ENCODE measurements at regions not wholly inside any gene's neighbourhood (a gene's known extent, or its start where the extent isn't known, plus 50 kb on each side); places are given as distances from the start of the nearest gene placed in this dataset.

DNA sequence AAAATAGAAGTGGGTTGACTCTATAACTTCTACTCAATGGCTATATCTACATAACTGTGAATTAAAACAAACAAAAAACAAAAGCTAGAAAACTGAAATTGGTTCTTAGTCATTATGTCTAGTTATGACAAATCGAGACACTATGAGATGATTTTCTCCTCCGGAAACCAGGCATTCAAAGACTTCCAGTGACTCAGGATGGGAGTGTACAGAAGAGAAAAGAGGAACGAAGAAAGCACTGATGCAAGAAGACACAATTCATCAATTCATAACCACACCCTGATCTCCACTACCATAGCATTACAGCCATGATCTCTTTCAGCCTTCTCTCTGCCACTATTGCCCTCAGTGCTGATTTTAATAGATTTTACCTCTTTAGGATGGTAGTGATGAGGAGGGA lies 253.6 kb downstream of the CBLL2 start:
- H3K9me3 ChIP-seq (replicated peaks; ENCODE audit: control insufficient read depth, insufficient read depth, low read length) = no peaks in the 10 kb centered on the region
- ChIA-PET POLR2A (no interaction called here), CTCF (interaction anchor here (0.7 kb wide), 1 partner anchor 9 kb away, joined by 3 read pairs; no protein-coding TSS in a partner anchor)
- H3K79me2 ChIP-seq (ENCODE audit: control insufficient read depth, insufficient read depth, low read length) = no peaks in the 10 kb centered on the region
- DNase-seq (ENCODE audit: low read depth, low spot score) (peak; percentile 17), FAIRE-seq (no peak)
- intact Hi-C loops (cut with micrococcal nuclease) (no loop called here), dilution Hi-C loops (cut with MboI; ENCODE audit: extremely low pct_ligation_motif_present, low sequenced_read_pairs) (no loop called here)
- BruUV-seq (replicated peaks) = no TSS peak
- H3K4me3 ChIP-seq (replicated peaks in 1 of 3; ENCODE audit: insufficient read depth in 1 of 3, low read depth in 1 of 3, low read length in 3 of 3) = no peak overlapping the region
- no peaks in the 10 kb centered on the region for H4K20me1 ChIP-seq (replicated peaks; ENCODE audit: control insufficient read depth, extremely low read depth, insufficient read depth, low read length)
- H3K4me1 ChIP-seq (ENCODE audit: control insufficient read depth, extremely low read depth, insufficient read depth, low read length) = no peaks in the 10 kb centered on the region
- no peaks in the 10 kb centered on the region for H3K36me3 ChIP-seq (ENCODE audit: control insufficient read depth in 2 of 2, extremely low read depth in 1 of 2, insufficient read depth in 2 of 2, low read length in 2 of 2)
- no peak overlapping the region for H2AFZ ChIP-seq (ENCODE audit: low read depth, low read length)
- no peak overlapping the region for H3K9ac ChIP-seq (replicated peaks; ENCODE audit: extremely low read depth, insufficient read depth, low read length)
- no peaks in the 10 kb centered on the region for H3K27me3 ChIP-seq (ENCODE audit: control insufficient read depth in 2 of 2, insufficient read depth in 2 of 2, low read length in 2 of 2)
- peak; percentile 32 for TF ChIP-seq FOS (IDR thresholded peaks at IDR 0.05; ENCODE audit: borderline replicate concordance, insufficient read depth, low read length)
- TF ChIP-seq, protein P1, sequence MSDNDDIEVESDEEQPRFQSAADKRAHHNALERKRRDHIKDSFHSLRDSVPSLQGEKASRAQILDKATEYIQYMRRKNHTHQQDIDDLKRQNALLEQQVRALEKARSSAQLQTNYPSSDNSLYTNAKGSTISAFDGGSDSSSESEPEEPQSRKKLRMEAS (IDR thresholded peaks at IDR 0.05; ENCODE audit: insufficient read depth, insufficient read length) = no peak
- no peaks in the 10 kb centered on the region for H3K9me1 ChIP-seq (replicated peaks; ENCODE audit: control insufficient read depth, extremely low read depth, insufficient read depth, low read length)
- no peak overlapping the region for H3K27ac ChIP-seq (ENCODE audit: insufficient read depth, low read depth, low read length)
- no peak overlapping the region for H3K4me2 ChIP-seq (ENCODE audit: insufficient read depth, low read length)

DNA sequence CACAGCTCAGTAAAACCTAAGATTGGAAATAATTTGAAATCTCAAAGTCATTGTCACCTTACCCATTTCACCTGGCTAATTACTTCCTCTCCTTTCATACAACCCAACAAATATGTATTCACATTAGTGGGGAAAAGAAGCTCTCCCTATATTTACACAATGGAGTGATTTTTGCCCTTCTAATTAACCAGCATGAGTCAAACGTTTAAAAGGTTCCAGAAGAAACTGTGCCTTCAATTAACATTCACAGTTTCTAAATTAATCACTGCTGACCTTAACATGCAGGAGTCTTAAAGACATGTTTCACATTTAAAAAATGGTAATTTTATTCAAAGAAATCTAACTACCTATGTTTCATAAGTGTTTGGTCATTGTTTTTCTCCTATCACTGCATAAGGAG lies 254.6 kb downstream of the CBLL2 start:
- FAIRE-seq = no peak

More for the DNA sequence above, 254.6 kb downstream of the CBLL2 start:
- no peaks in the 10 kb centered on the region for H3K4me1 ChIP-seq (ENCODE audit: control insufficient read depth, extremely low read depth, insufficient read depth, low read length)
- intact Hi-C loops (cut with micrococcal nuclease) = no loop called here
- dilution Hi-C loops (cut with MboI; ENCODE audit: extremely low pct_ligation_motif_present, low sequenced_read_pairs) = no loop called here
- no peaks in the 10 kb centered on the region for H4K20me1 ChIP-seq (replicated peaks; ENCODE audit: control insufficient read depth, extremely low read depth, insufficient read depth, low read length)
- no peak overlapping the region for H3K4me3 ChIP-seq (replicated peaks in 1 of 3; ENCODE audit: insufficient read depth in 1 of 3, low read depth in 1 of 3, low read length in 3 of 3)
- H2AFZ ChIP-seq (ENCODE audit: low read depth, low read length) = no peak overlapping the region
- H3K9me1 ChIP-seq (replicated peaks; ENCODE audit: control insufficient read depth, extremely low read depth, insufficient read depth, low read length) = no peaks in the 10 kb centered on the region
- ChIA-PET CTCF (no interaction called here), POLR2A (no interaction called here)
- H3K36me3 ChIP-seq (ENCODE audit: control insufficient read depth in 2 of 2, extremely low read depth in 1 of 2, insufficient read depth in 2 of 2, low read length in 2 of 2) = no peaks in the 10 kb centered on the region
- TF ChIP-seq GATA2 (IDR thresholded peaks at IDR 0.05; ENCODE audit: insufficient read depth, insufficient read length, low read depth, low read length) = no peak
- no peak for TF ChIP-seq MYC (IDR thresholded peaks at IDR 0.05; ENCODE audit: low read depth, low read length)
- TF ChIP-seq, protein P2, sequence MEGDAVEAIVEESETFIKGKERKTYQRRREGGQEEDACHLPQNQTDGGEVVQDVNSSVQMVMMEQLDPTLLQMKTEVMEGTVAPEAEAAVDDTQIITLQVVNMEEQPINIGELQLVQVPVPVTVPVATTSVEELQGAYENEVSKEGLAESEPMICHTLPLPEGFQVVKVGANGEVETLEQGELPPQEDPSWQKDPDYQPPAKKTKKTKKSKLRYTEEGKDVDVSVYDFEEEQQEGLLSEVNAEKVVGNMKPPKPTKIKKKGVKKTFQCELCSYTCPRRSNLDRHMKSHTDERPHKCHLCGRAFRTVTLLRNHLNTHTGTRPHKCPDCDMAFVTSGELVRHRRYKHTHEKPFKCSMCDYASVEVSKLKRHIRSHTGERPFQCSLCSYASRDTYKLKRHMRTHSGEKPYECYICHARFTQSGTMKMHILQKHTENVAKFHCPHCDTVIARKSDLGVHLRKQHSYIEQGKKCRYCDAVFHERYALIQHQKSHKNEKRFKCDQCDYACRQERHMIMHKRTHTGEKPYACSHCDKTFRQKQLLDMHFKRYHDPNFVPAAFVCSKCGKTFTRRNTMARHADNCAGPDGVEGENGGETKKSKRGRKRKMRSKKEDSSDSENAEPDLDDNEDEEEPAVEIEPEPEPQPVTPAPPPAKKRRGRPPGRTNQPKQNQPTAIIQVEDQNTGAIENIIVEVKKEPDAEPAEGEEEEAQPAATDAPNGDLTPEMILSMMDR (IDR thresholded peaks at IDR 0.05; ENCODE audit: extremely low read depth in 1 of 2, insufficient read depth in 1 of 2, low read depth in 1 of 2, low read length in 2 of 2) = no peak
- TF ChIP-seq, protein P1 (IDR thresholded peaks at IDR 0.05; ENCODE audit: insufficient read depth, insufficient read length) = no peak
- TF ChIP-seq FOS (IDR thresholded peaks at IDR 0.05; ENCODE audit: borderline replicate concordance, insufficient read depth, low read length) = no peak
- TF ChIP-seq POLR2AphosphoS5 (IDR thresholded peaks at IDR 0.05; ENCODE audit: insufficient read depth, low read depth, low read length) = no peak
- no peak for TF ChIP-seq POLR2A (IDR thresholded peaks at IDR 0.05; ENCODE audit: low read depth, low read length)
- TF ChIP-seq JUN (IDR thresholded peaks at IDR 0.05; ENCODE audit: borderline replicate concordance, insufficient read depth, insufficient read length, low read depth) = no peak
- no peak for TF ChIP-seq EZH2 (IDR thresholded peaks at IDR 0.05; ENCODE audit: borderline replicate concordance, low read depth, low read length, severe bottlenecking)
- no peaks in the 10 kb centered on the region for H3K9me3 ChIP-seq (replicated peaks; ENCODE audit: control insufficient read depth, insufficient read depth, low read length)
- H3K4me2 ChIP-seq (ENCODE audit: insufficient read depth, low read length) = no peak overlapping the region
- H3K9ac ChIP-seq (replicated peaks; ENCODE audit: extremely low read depth, insufficient read depth, low read length) = no peak overlapping the region
- H3K27me3 ChIP-seq (ENCODE audit: control insufficient read depth in 2 of 2, insufficient read depth in 2 of 2, low read length in 2 of 2) = no peaks in the 10 kb centered on the region
- no peak overlapping the region for H3K27ac ChIP-seq (ENCODE audit: insufficient read depth, low read depth, low read length)
- no TSS peak for BruUV-seq (replicated peaks)
- DNase-seq (ENCODE audit: low read depth, low spot score) = no peak
- H3K79me2 ChIP-seq (ENCODE audit: control insufficient read depth, insufficient read depth, low read length) = no peaks in the 10 kb centered on the region
